ENCODE measurements at regions not wholly inside any gene's neighbourhood (a gene's known extent, or its start where the extent isn't known, plus 50 kb on each side); places are given as distances from the start of the nearest gene placed in this dataset.

DNA sequence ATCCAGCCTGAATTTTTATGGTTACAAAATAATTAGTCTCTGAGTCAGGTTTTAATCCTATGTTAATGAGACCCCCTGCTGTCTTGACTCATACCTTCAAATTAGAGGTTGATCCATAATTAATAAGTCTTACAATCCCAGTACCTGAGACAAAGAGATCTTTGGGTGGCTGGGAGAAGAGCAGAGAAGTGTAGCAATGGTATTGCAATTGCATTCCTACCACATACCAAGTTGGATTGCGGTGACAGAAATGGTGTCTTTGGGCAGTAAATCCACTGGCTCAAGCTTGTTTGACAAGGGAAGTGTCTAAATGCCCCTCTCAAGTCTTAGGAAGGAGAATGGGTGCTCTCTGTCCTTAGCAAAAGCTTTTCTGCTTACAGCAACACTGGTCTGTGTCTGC lies 150.4 kb downstream of the BTBD3 start:
- H3K4ac ChIP-seq (replicated peaks; ENCODE audit: insufficient read length, low read depth, low read length): no peak overlapping the region
- H3K14ac ChIP-seq (ENCODE audit: insufficient read length): no peak overlapping the region
- no peak overlapping the region for H3K9ac ChIP-seq (replicated peaks in 1 of 4; ENCODE audit: extremely low read depth in 1 of 4, low read depth in 3 of 4, low read length in 3 of 4)
- POLR2A ChIA-PET (ENCODE audit: partially characterized antibody): no interaction called here
- no peak for DNase-seq (ENCODE audit: low read depth in 1 of 2, low spot score in 2 of 2)
- no peak overlapping the region for H4K8ac ChIP-seq (ENCODE audit: extremely low read depth, insufficient read depth, low read length)
- H3K56ac ChIP-seq (replicated peaks; ENCODE audit: insufficient read length, low read depth, low read length): no peak overlapping the region
- H3K18ac ChIP-seq (ENCODE audit: extremely low read depth, low read length): no peak overlapping the region
- no peak overlapping the region for H2AK5ac ChIP-seq (ENCODE audit: low read depth, low read length)
- peaks cover 0 to 5% (median 3%) of the 10 kb centered on the region in 4 experiments; a peak in 2 of 7 replicates for H3K4me1 ChIP-seq (replicated peaks in 1 of 4; ENCODE audit: control insufficient read depth in 3 of 4, insufficient read depth in 4 of 4, low read length in 3 of 4)
- no peaks in the 10 kb centered on the region for H3K79me1 ChIP-seq (ENCODE audit: low read depth, low read length)
- no peaks in the 10 kb centered on the region for H3K27me3 ChIP-seq (replicated peaks in 1 of 4; ENCODE audit: control insufficient read depth in 3 of 4, extremely low read depth in 1 of 4, insufficient read depth in 3 of 4, low read length in 3 of 4)
- H3K4me3 ChIP-seq (ENCODE audit: extremely low read depth in 1 of 4, insufficient read depth in 2 of 4, low read depth in 3 of 4, low read length in 4 of 4): no peak overlapping the region
- H4K5ac ChIP-seq (ENCODE audit: insufficient read length, low read depth, low read length): no peak overlapping the region
- no peak overlapping the region for H2BK5ac ChIP-seq (ENCODE audit: low read depth, low read length)
- no peaks in the 10 kb centered on the region for H3K23me2 ChIP-seq (ENCODE audit: low read depth, low read length)
- no peak overlapping the region for H3K4me2 ChIP-seq (ENCODE audit: insufficient read depth in 1 of 2, low read depth in 2 of 2, low read length in 2 of 2)
- no peak overlapping the region for H3K27ac ChIP-seq (ENCODE audit: low read depth, low read length)
- no peak overlapping the region for H2BK120ac ChIP-seq (replicated peaks; ENCODE audit: low read depth, low read length)
- CTCF ChIA-PET (ENCODE audit: partially characterized antibody): interaction anchor here (0.6 to 2.1 kb wide), 3 partner anchors 9 to 55 kb away, joined by 3 to 7 read pairs (median 3); no protein-coding TSS in a partner anchor
- no peak overlapping the region for H4K91ac ChIP-seq (replicated peaks; ENCODE audit: insufficient read length, low read length)
- no peak overlapping the region for H2BK20ac ChIP-seq (ENCODE audit: low read length)
- no peak overlapping the region for H2BK12ac ChIP-seq (ENCODE audit: low read depth, low read length)
- no peaks in the 10 kb centered on the region for H3K36me3 ChIP-seq (ENCODE audit: control insufficient read depth in 2 of 4, insufficient read depth in 4 of 4, low read length in 3 of 4)
- no peak overlapping the region for H2BK15ac ChIP-seq (ENCODE audit: low read length)
- TF ChIP-seq SP4 (IDR thresholded peaks at IDR 0.05; ENCODE audit: low read length): no peak
- no peak for TF ChIP-seq RNF2 (IDR thresholded peaks at IDR 0.05; ENCODE audit: borderline replicate concordance, low read depth, low read length, missing control alignments, poor library complexity, severe bottlenecking)
- TF ChIP-seq TEAD4 (IDR thresholded peaks at IDR 0.05; ENCODE audit: low read depth, low read length): peak; percentile 85
- TF ChIP-seq CEBPB (IDR thresholded peaks at IDR 0.05; ENCODE audit: low read depth, low read length): peak; percentile 70; the same call in 1 of the 2 replicates
- no peak for TF ChIP-seq RAD21 (IDR thresholded peaks at IDR 0.05 in 1 of 2, conservative IDR thresholded peaks at IDR 0.05 in 1 of 2; ENCODE audit: low read depth in 2 of 2, low read length in 2 of 2)
- H3K23ac ChIP-seq (ENCODE audit: insufficient read length): no peak overlapping the region
- H3K79me2 ChIP-seq (ENCODE audit: control insufficient read depth in 1 of 2, insufficient read depth in 2 of 2, low read length in 2 of 2): no peaks in the 10 kb centered on the region
- 0 out of 2 replicates have a peak overlapping the region, but pooled peaks have one; percentile 64 for H2AFZ ChIP-seq (ENCODE audit: low read length)
- no peaks in the 10 kb centered on the region for H4K20me1 ChIP-seq (replicated peaks in 1 of 2; ENCODE audit: control insufficient read depth in 1 of 2, insufficient read depth in 2 of 2, low read length in 2 of 2)
- WGBS, 2 experiments (ENCODE audit: extremely low coverage in 1 of 2, insufficient coverage in 1 of 2, insufficient read length in 1 of 2, insufficient replicate concordance in 2 of 2, low coverage in 1 of 2, low lambda C conversion rate in 2 of 2, missing lambda C conversion rate in 1 of 2): 50% methylated on average over 1 of the region's 1 CpG; no CpG with 5 or more reads in 1 of the 2 experiments
- FAIRE-seq: peak; percentile 63
- H3K9me3 ChIP-seq (ENCODE audit: insufficient read depth in 2 of 2, low read depth in 1 of 2, low read length in 1 of 2): no peaks in the 10 kb centered on the region

All from H1 (cell line).